ENCODE measurements at regions not wholly inside any gene's neighbourhood (a gene's known extent, or its start where the extent isn't known, plus 50 kb on each side); places are given as distances from the start of the nearest gene placed in this dataset.

- TF ChIP-seq CTCF (IDR thresholded peaks at IDR 0.05) (no peak), ZFX (IDR thresholded peaks at IDR 0.05; ENCODE audit: borderline replicate concordance) (no peak)
Measured at GRCh38 chr1:106699433-106699832, 357.0 kb upstream of the PRMT6 start.
